Omental fat pad (tissue), 3 donors: ENCODE measurements at regions not wholly inside any gene's neighbourhood (a gene's known extent, or its start where the extent isn't known, plus 50 kb on each side); places are given as distances from the start of the nearest gene placed in this dataset.

Experiments
- ATAC-seq: fragments of 150-250 bp; one replicate; pipeline ENCODE4 v1.9.1; 2016; ENCODE audit warnings: mild to moderate bottlenecking, moderate library complexity; ENCODE audit not compliant: low FRiP score
- DNase-seq: peaks from one replicate; pipeline ENCODE4 v3.0.0-alpha.2; 2019; ENCODE audit warnings: low spot score
- CTCF ChIP-seq, 3 donors: fragments of 450-650 bp; IDR thresholded peaks; one replicate each; pipeline ENCODE4 v1.5.1; 2016 to 2017; ENCODE audit warnings: antibody characterized with exemption in 3 of 3, mild to moderate bottlenecking in 3 of 3, moderate library complexity in 2 of 3

DNA sequence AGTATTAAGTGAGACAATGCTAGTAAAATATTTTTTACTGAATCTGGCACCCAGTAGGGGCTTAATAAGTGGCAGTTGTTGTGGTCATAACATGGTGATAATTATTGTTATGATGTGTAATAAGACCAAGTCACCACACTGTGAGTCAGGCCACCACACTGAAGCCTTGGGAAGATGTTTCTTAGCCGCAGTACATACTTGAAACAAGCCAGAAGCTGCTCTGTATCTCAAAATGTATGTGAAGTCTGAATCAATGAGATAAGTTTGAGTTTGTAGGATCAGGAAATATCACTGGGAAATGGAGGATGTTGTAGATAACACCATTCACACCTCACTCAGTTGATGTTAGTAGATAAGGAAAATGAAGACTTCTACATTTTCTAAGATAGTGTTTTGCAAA, 51.3 kb upstream of the PTPN3 start:
- DNase-seq: no peak
- ATAC-seq: no peak
- TF ChIP-seq CTCF (IDR thresholded peaks at IDR 0.05): no peak

GRCh38 chr9:109551651-109552050, 53.5 kb upstream of the PTPN3 start:
- ATAC-seq (no peak), DNase-seq (no peak)
- no peak for TF ChIP-seq CTCF (IDR thresholded peaks at IDR 0.05)

DNA sequence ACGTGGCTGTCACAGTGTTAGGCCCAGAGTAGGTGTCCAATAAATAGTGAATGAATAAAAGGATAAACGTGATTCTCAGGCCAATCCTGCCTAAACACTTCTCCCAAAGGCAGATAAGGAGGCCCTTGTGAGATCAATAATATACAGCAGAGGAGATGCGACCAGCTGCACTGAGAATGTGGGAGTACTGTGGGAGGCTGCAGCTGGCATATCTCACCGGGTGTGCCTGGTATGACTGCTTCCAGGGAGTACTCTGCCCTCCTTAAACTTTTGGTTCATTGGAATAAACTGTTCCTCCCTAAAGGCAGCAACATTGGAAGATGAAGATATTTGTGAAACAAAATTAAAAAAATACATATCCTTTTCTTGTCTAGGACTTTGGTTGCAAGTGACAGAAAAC, 57.1 kb upstream of the PTPN3 start:
- TF ChIP-seq CTCF (IDR thresholded peaks at IDR 0.05): no peak
- ATAC-seq (no peak), DNase-seq (no peak)

- no peak for DNase-seq
- ATAC-seq: no peak
- no peak for TF ChIP-seq CTCF (IDR thresholded peaks at IDR 0.05)
Observed at GRCh38 chr9:109556061-109556460, 58.0 kb upstream of the PTPN3 start.

GRCh38 chr9:109556786-109557185, 58.7 kb upstream of the PTPN3 start:
- no peak for TF ChIP-seq CTCF (IDR thresholded peaks at IDR 0.05)
- DNase-seq: no peak

DNA sequence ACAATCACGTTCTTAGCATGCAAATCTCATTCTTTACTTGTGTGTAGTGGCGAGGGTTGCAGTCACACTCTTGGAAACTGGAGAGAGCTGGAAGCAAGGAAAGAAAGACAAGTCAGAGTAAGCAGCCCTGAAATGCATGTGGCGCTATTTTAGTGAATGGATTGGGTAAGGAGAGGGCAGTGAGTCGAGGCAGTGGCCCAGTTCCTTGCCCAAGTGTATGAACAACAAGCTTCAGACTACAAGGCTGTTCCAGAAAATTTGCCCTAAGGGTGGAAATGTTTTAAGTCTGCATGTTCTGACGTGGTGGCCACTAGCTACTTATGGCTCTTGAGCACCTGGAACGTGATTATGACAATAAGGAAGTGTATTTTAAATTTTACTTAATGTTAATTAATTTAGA, 59.4 kb upstream of the PTPN3 start:
- DNase-seq (no peak), ATAC-seq (no peak)
- no peak for TF ChIP-seq CTCF (IDR thresholded peaks at IDR 0.05)

More at GRCh38 chr9:109556786-109557185, 58.7 kb upstream of the PTPN3 start:
- no peak for ATAC-seq

DNA sequence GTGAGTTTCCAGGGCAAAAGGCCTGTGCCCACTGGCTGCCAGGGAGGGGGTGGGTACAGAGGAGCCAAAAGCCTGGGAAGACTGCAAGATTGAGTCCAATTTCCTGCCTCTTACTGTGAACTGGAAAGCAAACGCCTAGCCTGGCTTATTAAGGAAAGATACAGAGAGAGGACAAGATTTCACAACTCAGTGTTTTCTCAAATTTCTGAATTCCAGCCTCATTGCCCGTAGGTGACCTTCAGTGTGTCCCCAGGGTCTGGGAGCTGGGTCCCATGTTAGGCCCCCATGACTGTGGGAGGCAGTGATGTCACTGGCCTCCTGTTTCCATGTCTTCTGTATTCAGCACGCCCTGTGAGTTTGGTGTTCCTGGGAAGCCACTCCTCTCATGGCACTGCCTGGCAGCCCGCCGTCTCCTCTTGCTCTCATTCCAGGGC, 60.6 kb upstream of the PTPN3 start:
- TF ChIP-seq CTCF (IDR thresholded peaks at IDR 0.05): no peak
- ATAC-seq (no peak), DNase-seq (no peak)
